A673 (cell line): ENCODE measurements at regions not wholly inside any gene's neighbourhood (a gene's known extent, or its start where the extent isn't known, plus 50 kb on each side); places are given as distances from the start of the nearest gene placed in this dataset.

Experiments
- BruUV-seq: library from RNA; stranded (reverse); fragments of 400-500 nt; replicated peaks from 2 replicates; lab custom pipeline; 2021; lab: Mats Ljungman, UMichigan
- CTCF ChIA-PET: fragments of 300-600 bp; sonication (Branson Sonifier 250); formaldehyde crosslinking; loops from one replicate; lab custom pipeline; 2022; ENCODE audit warnings: antibody characterized with exemption; lab: Charles Lee
- POLR2A ChIA-PET: fragments of 300-600 bp; sonication (Branson Sonifier 250); formaldehyde crosslinking; loops from one replicate; lab custom pipeline; 2022; ENCODE audit warnings: antibody characterized with exemption; ENCODE audit not compliant: low non-redundant PET; lab: Charles Lee
- DNase-seq: peaks from one replicate; pipeline ENCODE4 v3.0.0-alpha.2; 2015; ENCODE audit warnings: low spot score
- H3K27ac ChIP-seq: fragments of 200-600 bp; sonication (generic); 2 replicates; pipeline ENCODE4 v1.5.1; 2016; ENCODE audit warnings: mixed run types, low read depth, mild to moderate bottlenecking, mixed read lengths, antibody characterized with exemption, low read length; ENCODE audit not compliant: poor library complexity, severe bottlenecking
- H3K27me3 ChIP-seq: fragments of 200-600 bp; sonication (generic); replicated peaks from 2 replicates; pipeline ENCODE4 v1.6.1; 2017; ENCODE audit warnings: mixed run types, low read depth, mild to moderate bottlenecking, mixed read lengths, antibody characterized with exemption, low read length; ENCODE audit not compliant: insufficient read depth, poor library complexity
- H3K36me3 ChIP-seq: fragments of 200-600 bp; sonication (generic); 2 replicates; pipeline ENCODE4 v1.6.1; 2016; ENCODE audit warnings: mixed run types, mild to moderate bottlenecking, mixed read lengths, antibody characterized with exemption, low read length; ENCODE audit not compliant: insufficient read depth, poor library complexity, severe bottlenecking
- H3K4me1 ChIP-seq: fragments of 200-600 bp; sonication (generic); 2 replicates; pipeline ENCODE4 v1.6.1; 2017; ENCODE audit warnings: mixed run types, mild to moderate bottlenecking, mixed read lengths, antibody characterized with exemption, low read length; ENCODE audit not compliant: insufficient read depth, poor library complexity, severe bottlenecking
- H3K4me3 ChIP-seq: fragments of 200-600 bp; sonication (generic); 2 replicates; pipeline ENCODE4 v1.5.1; 2016; ENCODE audit warnings: low read depth, mixed run types, mild to moderate bottlenecking, mixed read lengths, low read length; ENCODE audit not compliant: poor library complexity, severe bottlenecking
- H3K9me3 ChIP-seq: fragments of 200-600 bp; sonication (generic); 2 replicates; pipeline ENCODE4 v1.6.1; 2016; ENCODE audit warnings: mixed run types, low read depth, mild to moderate bottlenecking, mixed read lengths, antibody characterized with exemption, low read length; ENCODE audit not compliant: poor library complexity, severe bottlenecking
- EZH2 ChIP-seq: fragments of 200-600 bp; sonication (generic); IDR thresholded peaks from 2 replicates; pipeline ENCODE4 v1.6.1; 2017; ENCODE audit warnings: borderline replicate concordance, low read depth, mild to moderate bottlenecking, mixed read lengths, antibody characterized with exemption, low read length; ENCODE audit not compliant: poor library complexity, severe bottlenecking
- intact Hi-C: fragments of 100-400 bp; cut with micrococcal nuclease; formaldehyde crosslinking; loops from one replicate; pipeline ENCODE4 v1.10.0; 2022; ENCODE audit not compliant: unreplicated experiment
- TF ChIP-seq, protein P1 (sequence below): fragments of 300-800, 200-600 bp; sonication (generic); conservative IDR thresholded peaks from 2 replicates; pipeline ENCODE4 v1.5.1; 2017; ENCODE audit warnings: low read depth, mild to moderate bottlenecking, antibody characterized with exemption, low read length, moderate library complexity, mixed read lengths

GRCh38 chr4:174080361-174080760 lies 203.1 kb downstream of the FBXO8 start:
- no peak overlapping the region for H3K27ac ChIP-seq
- intact Hi-C loops, result no loop called here
- DNase-seq, result no peak
- no peaks in the 10 kb centered on the region for H3K9me3 ChIP-seq
- H3K36me3 ChIP-seq, result no peaks in the 10 kb centered on the region
- no TSS peak for BruUV-seq
- no peaks in the 10 kb centered on the region for H3K27me3 ChIP-seq
- TF ChIP-seq, protein P1, sequence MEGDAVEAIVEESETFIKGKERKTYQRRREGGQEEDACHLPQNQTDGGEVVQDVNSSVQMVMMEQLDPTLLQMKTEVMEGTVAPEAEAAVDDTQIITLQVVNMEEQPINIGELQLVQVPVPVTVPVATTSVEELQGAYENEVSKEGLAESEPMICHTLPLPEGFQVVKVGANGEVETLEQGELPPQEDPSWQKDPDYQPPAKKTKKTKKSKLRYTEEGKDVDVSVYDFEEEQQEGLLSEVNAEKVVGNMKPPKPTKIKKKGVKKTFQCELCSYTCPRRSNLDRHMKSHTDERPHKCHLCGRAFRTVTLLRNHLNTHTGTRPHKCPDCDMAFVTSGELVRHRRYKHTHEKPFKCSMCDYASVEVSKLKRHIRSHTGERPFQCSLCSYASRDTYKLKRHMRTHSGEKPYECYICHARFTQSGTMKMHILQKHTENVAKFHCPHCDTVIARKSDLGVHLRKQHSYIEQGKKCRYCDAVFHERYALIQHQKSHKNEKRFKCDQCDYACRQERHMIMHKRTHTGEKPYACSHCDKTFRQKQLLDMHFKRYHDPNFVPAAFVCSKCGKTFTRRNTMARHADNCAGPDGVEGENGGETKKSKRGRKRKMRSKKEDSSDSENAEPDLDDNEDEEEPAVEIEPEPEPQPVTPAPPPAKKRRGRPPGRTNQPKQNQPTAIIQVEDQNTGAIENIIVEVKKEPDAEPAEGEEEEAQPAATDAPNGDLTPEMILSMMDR, result no peak
- no peak for TF ChIP-seq EZH2
- H3K4me3 ChIP-seq, result no peak overlapping the region
- peaks cover 8% of the 10 kb centered on the region for H3K4me1 ChIP-seq
- POLR2A ChIA-PET, result no interaction called here
- CTCF ChIA-PET, result no interaction called here

- no peaks in the 10 kb centered on the region for H3K9me3 ChIP-seq
- intact Hi-C loops, result no loop called here
- ChIA-PET CTCF (no interaction called here), POLR2A (no interaction called here)
- H3K4me3 ChIP-seq, result no peak overlapping the region
- no peaks in the 10 kb centered on the region for H3K27me3 ChIP-seq
- BruUV-seq, result no TSS peak
- DNase-seq, result no peak
- H3K4me1 ChIP-seq, result peaks cover 18% of the 10 kb centered on the region
- H3K36me3 ChIP-seq, result no peaks in the 10 kb centered on the region
- no peak overlapping the region for H3K27ac ChIP-seq
- TF ChIP-seq, protein P1, result no peak
- TF ChIP-seq EZH2, result no peak
Observed at GRCh38 chr4:174071595-174071994, 211.9 kb downstream of the FBXO8 start.

- ChIA-PET CTCF (no interaction called here), POLR2A (no interaction called here)
- Histone ChIP-seq H3K27ac (no peak overlapping the region), H3K36me3 (no peaks in the 10 kb centered on the region), H3K27me3 (no peaks in the 10 kb centered on the region), H3K4me3 (no peak overlapping the region), H3K9me3 (no peaks in the 10 kb centered on the region), H3K4me1 (peaks cover 18% of the 10 kb centered on the region)
- TF ChIP-seq, protein P1, result no peak
- no peak for TF ChIP-seq EZH2
- peak; percentile 59 for DNase-seq
- intact Hi-C loops, result no loop called here
- no TSS peak for BruUV-seq
Observed at GRCh38 chr4:174069848-174070330, 213.6 kb downstream of the FBXO8 start.
